Stimulated activated CD4-positive, alpha-beta T cell treated with anti-CD3 and anti-CD28 coated beads, Interleukin-15, amount 100 ng/mL, for 24 hours (primary cell): ENCODE measurements at regions not wholly inside any gene's neighbourhood (a gene's known extent, or its start where the extent isn't known, plus 50 kb on each side); places are given as distances from the start of the nearest gene placed in this dataset.
"Not testable (repeated sequence)": the region's sequence is repeated elsewhere in the genome, so short reads cannot be mapped to it uniquely, and the experiment has no call there.

Source experiments
- DNase-seq: peaks from one replicate; pipeline ENCODE4 v3.0.0-alpha.2; 2020

DNA sequence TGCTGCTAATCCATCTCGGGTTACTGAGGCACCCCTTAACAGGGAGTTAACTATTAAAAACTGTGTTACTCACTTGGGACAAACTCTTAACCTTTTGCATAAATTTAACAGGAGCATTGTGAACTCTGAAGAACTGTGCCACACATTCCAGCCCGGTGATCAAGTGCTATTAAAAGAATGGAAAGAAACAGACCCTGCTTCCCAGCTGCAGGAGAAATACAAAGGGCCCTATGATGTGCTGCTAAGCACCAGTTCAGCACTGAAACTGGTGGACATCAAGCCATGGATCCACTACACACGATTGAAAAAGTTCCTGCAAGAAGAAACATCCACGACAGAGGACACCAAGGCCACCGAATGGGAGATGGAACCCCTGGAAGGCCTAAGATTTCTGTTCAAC lies 114.7 kb upstream of the PLCL2 start:
- DNase-seq = no peak

- DNase-seq = no peak
Measured at GRCh38 chr3:16770792-16771191, 114.0 kb upstream of the PLCL2 start.

- DNase-seq = not testable (repeated sequence)
Measured at GRCh38 chr3:16773594-16773993, 111.2 kb upstream of the PLCL2 start.

- peak; percentile 20 for DNase-seq
Measured at GRCh38 chr3:16774536-16774935, 110.2 kb upstream of the PLCL2 start.

- no peak for DNase-seq
Measured at GRCh38 chr3:16784973-16785372, 99.8 kb upstream of the PLCL2 start.

DNA sequence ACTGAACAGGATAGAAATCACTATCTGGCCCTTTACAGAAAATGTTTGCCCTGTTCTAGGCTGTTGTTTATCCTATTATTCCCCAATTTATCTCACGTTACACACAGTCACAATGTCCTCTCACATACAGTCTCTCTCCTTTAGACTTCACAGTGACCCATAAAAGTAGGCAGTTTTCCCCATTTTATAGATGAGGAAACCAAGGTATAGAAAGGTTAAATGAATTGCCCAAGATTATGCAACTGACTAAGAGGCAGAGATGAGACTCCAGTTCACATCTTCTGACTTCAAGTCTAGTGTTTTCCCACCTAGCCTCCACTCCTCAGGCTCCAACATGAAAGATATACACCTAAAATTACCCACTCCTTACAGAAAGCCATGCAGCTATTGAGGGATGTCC lies 99.3 kb upstream of the PLCL2 start:
- no peak for DNase-seq

- DNase-seq = no peak
Measured at GRCh38 chr3:16788440-16789056, 96.2 kb upstream of the PLCL2 start.

DNA sequence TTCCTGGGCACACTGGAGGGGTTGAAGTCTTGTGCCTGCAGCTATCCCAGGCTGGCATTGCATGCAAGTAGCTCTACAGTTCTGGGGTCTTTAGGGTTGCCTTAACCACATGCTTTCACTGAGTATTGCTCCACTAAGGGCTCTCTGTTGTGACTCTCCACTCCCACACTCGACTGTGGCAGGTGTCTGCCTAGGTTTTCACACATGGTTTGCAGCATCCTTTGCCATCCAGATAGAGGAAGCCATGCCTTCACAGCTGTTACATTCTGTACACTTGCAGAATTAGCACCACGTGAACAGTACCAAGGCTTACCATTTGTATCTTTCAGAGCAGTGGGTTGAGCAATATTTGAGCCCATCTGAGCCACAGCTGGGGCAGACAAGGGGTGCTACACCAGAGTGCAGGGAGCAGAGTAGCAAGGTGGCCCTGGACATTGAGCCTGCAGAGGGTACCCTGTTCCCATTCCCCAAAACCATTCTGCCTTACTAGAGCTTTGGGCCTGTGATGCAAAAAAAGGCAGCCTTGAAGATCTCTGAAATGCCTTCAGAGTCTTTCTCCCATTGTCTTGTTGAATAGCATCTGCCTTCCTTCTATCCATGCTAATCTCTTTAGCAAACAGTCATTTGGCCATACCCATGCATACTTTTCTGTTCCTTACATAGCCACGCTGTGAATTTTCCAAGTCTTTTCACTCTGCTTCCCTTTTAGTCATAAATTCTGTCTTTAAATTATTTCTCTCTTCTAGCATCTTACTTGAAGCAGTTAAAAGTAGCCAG lies 95.2 kb upstream of the PLCL2 start:
- DNase-seq = no peak

DNA sequence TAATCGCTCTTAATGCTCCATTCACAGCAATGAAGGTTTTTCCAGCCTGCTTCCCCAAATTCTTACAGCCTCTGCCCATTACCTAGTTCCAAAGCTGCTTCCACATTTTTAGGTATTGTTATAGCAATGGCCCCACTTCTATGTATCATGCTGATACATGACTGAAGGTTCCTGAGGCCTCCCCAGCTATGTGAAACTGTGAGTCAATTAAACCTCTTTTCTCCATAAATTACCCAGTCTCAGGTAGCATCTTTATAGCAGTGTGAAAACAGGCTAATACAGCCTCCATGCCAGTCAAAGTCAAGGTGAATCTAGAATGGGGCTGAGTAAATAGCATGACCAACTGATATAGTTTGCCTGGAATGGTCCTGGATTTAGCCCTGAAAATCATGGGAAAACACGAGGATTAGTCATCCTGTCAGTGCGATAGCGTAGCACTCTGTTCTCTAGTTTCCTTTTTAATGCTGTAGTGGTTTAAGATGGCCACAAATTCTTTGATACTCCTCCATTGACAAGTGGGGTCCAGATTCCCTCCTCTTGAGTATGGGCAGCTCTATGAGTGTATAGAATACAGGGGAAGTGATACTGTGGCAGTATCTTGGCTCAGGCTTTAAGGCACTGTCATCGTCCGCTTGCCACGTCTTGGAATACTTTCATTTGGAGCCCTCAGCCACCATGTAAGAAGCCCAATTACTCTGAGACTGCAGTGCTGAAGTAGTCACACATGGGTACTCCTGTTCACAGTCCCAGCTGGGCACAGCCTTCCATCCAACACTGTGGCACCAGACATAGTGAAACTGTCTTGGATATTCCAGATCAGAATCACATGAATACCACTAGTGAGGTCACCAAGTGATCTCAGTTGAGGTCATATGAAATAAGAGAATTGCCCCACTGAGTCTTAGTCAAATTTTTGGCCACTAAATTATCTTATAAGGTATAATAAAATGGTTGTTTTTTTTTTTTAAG lies 94.0 kb upstream of the PLCL2 start:
- DNase-seq = peak; percentile 11

- no peak for DNase-seq
Measured at GRCh38 chr3:16793321-16793720, 91.4 kb upstream of the PLCL2 start.

GRCh38 chr3:16794257-16794656 lies 90.5 kb upstream of the PLCL2 start:
- no peak for DNase-seq

- DNase-seq = no peak
Measured at GRCh38 chr3:16795581-16795980, 89.2 kb upstream of the PLCL2 start.

- DNase-seq = no peak
Measured at GRCh38 chr3:16797831-16798230, 86.9 kb upstream of the PLCL2 start.

DNA sequence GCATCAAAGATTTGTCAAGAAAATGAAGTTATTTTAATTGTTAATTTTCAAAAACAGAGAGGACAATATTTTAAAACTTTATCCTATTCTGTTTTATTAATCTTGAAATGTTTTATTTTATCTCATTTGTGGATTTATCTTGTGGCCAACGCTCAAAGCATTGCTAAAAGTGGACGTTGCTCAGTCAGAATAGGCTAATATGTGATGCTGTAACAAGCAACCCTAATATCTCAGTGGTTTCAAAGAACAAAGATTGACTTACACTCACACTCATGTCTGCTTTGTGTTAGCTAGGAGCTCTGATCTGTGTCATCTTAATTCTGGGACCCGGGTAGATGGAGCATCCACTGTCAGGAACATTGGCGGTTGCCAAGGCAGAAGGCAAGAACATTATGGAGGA lies 86.0 kb upstream of the PLCL2 start:
- DNase-seq = no peak

GRCh38 chr3:16800361-16800760 lies 84.4 kb upstream of the PLCL2 start:
- DNase-seq = no peak

- DNase-seq = no peak
Measured at GRCh38 chr3:16801223-16801622, 83.5 kb upstream of the PLCL2 start.

- no peak for DNase-seq
Measured at GRCh38 chr3:16801698-16802097, 83.1 kb upstream of the PLCL2 start.

- no peak for DNase-seq
Measured at GRCh38 chr3:16802389-16802788, 82.4 kb upstream of the PLCL2 start.

DNA sequence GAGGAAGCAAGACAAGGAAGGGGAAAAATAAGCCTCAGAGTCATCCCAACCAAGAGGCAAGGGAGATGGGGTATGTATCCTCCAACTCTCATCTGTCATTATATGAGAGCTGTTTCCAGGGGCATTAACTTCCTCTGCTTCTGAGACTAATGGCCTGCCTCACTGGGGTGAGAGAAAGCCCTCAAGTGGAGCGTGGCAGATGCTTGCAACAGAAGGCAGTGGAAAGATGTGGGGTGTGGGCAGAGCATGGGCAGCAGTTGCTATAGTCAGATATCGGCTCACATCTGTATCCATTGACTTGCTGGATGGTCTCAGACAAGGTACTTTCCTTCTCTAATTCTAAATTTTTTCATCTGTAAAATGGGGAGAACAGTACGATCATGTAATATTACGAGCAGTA lies 81.7 kb upstream of the PLCL2 start:
- DNase-seq = no peak

DNA sequence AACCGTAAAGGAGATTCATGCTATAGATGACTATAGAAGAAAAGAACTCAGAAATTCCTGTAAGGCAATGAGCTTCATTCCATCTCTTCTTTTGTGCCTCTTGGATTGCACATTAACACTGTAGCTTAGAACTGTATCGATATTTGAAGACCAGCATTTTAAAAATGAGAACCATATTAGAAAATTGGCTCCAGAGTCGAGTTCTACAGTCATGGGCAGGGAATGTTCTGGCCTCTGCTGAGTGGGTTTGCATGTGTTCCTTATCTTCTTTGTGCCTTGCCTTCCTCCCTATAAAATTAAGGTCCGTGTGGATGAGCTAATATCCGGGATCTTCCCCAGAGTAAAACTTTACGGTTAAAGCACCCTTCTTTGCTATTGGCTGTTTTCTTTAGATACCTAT lies 77.4 kb upstream of the PLCL2 start:
- no peak for DNase-seq

DNA sequence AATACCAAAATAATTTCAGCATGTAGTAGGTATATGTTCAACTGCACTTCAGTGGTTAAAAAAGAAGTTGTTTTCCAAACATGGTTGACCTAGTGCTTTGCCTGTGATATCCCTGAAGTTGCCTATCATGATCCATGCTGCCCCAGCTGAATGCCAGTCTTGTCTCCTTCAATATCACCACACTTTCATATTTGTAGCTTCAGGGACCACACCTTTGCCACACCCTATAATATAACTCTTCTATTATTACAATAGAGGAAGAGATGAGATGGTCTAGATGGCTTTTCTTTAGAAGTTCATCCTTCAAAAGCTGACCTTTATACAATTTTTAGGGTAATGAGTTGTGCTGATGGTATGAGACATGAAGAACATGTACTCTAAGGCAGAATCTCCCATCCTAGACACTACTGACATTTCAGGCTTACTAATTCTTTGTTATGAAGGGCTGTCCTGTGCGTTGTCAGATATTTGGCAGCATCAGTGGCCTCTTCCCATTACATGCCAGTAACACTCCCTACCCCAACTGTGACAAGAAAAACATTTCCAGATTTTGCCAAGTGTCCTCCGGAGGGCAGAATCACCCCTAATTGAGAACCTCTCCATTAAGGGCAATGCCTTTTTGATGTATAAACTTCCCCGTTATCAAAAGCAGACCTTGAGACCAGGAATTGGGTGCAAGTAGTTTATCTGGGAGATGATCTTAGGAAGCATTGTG lies 76.2 kb upstream of the PLCL2 start:
- DNase-seq = no peak

- no peak for DNase-seq
Measured at GRCh38 chr3:16809482-16809881, 75.3 kb upstream of the PLCL2 start.

DNA sequence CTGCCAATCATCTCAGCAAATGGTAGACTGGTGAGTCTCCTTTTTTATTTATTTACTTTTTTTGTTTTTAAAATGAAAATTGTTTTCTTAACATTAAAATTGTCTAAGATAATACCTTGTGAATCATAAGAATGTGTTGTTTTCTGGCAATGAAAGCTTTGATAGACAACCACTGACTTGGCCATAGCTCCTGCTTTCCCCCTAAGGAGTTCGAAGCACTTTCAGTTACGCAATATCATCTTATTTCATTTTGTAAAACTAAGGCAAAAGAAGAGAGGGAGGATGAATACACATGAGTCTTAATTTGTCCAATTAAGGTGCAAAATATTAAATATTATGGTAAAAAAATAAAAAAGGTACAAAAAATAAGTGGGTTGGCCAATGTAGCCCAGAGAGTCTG lies 74.8 kb upstream of the PLCL2 start:
- DNase-seq = no peak
